Heart right ventricle (tissue), 16 donors: ENCODE measurements at regions not wholly inside any gene's neighbourhood (a gene's known extent, or its start where the extent isn't known, plus 50 kb on each side); places are given as distances from the start of the nearest gene placed in this dataset.

Experiments
- ATAC-seq, 8 donors: fragments of 200-7000 bp; cut with Tn5 transposase; one replicate each; pipeline ENCODE4 v1.9.1; 2020; ENCODE audit warnings: mild to moderate bottlenecking in 8 of 8, moderate library complexity in 8 of 8, moderate number of reproducible peaks in 1 of 8
- DNase-seq, 2 donors: peaks; one replicate each; pipeline ENCODE4 v3.0.0-alpha.2; 2020
- H3K27ac ChIP-seq, 10 donors: fragments of 200-600 bp; sonication (generic) in 2 of 10; one replicate each; pipeline versions ENCODE4 v1.5.0 to v1.8.0; 2020 to 2022; ENCODE audit warnings: mild to moderate bottlenecking in 3 of 10
- H3K27me3 ChIP-seq, 7 donors: fragments of 200-600 bp; one replicate each; pipeline ENCODE4 v1.8.0; 2021 to 2022; ENCODE audit warnings: mild to moderate bottlenecking in 2 of 7
- H3K36me3 ChIP-seq, 9 donors: fragments of 200-600 bp; sonication (generic) in 1 of 9; one replicate each; pipeline versions ENCODE4 v1.5.0 to v1.8.0; 2020 to 2022; ENCODE audit warnings: mild to moderate bottlenecking in 2 of 9
- H3K4me1 ChIP-seq, 9 donors: fragments of 200-600 bp; sonication (generic) in 1 of 9; one replicate each; pipeline versions ENCODE4 v1.5.0 to v1.8.0; 2020 to 2022; ENCODE audit warnings: mild to moderate bottlenecking in 4 of 9
- H3K4me3 ChIP-seq, 10 donors: fragments of 200-600 bp; sonication (generic) in 2 of 10; one replicate each; pipeline versions ENCODE4 v1.5.0 to v1.8.0; 2020 to 2022; ENCODE audit warnings: mild to moderate bottlenecking in 7 of 10, moderate library complexity in 2 of 10
- H3K9me3 ChIP-seq, 11 donors: fragments of 200-600 bp in 10 of 11; sonication (generic) in 2 of 11; one replicate each; pipeline versions ENCODE4 v1.5.0 to v1.8.0; 2013 to 2022; ENCODE audit warnings: mild to moderate bottlenecking in 2 of 11, control low read depth in 1 of 11, moderate library complexity in 1 of 11
- WGBS, 2 donors: extraction: QIAGEN DNeasy Blood & Tissue Kit; methylation state at CpG; one replicate each; pipeline ENCODE4 v1.1.7; 2013; ENCODE audit warnings: inconsistent platforms in 1 of 2; 5-methylcytosine and 5-hydroxymethylcytosine counted together
- intact Hi-C, 10 donors: fragments of 100-400 bp; cut with DNase I; formaldehyde crosslinking; loops; one replicate each; pipeline versions ENCODE4 v1.11.1 to v1.14.2; 2022
- TF ChIP-seq, protein P1 (sequence below), 9 donors: fragments of 200-600 bp; sonication (generic) in 2 of 9; IDR thresholded peaks; one replicate each; pipeline versions ENCODE4 v1.5.0 to v1.8.0; 2021 to 2022; ENCODE audit warnings: antibody characterized with exemption in 9 of 9, mild to moderate bottlenecking in 5 of 9, moderate library complexity in 1 of 9
- donor health status: Arrhythmogenic right ventricular cardiomyopathy.
- donor health status: ischemic (EF 13 %, LVEDD 7.1; RV severe dilation, severe dysfunction).
- donor health status: healthy with polysubstance abuse.
- donor health status: DM: no; HTN: yes; CAD: no.
- donor health status: DM: no; HTN: no; CAD: no.
- donor health status: ischemic (EF 25% LVEDD 6.9; RV normal size, moderate dysfunction).
- donor health status: ischemic (EF 25% LVEDD 5.7; RV mildly dilated, moderate dysfunction).
- donor health status: healthy.
- donor health status: DM: yes; HTN: yes; CAD: no.
- donor health status: Ischemic cardiomyopathy.
- donor health status: ischemic (EF 35%, LVEDD 5.7; RV mildly dilated, moderate dysfunction).
- donor health status: nonischemic (EF 11% LVEDD 7.7; RV severe dilation, severe dysfunction).
- donor health status: DM: yes; HTN: yes; CAD: no.
- donor health status: PGD.
- donor health status: ischemic (EF 29% LVEDD 5.4; RV normal size, mild dysfunction).
- donor health status: nonischemic (EF 23%, LVEDD 6.1; RV moderate dilation, normal function).

GRCh38 chr6:66825539-66825938, 1118.5 kb upstream of the EYS start:
- DNase-seq (no peak), ATAC-seq (no peak)
- Histone ChIP-seq H3K4me1 (no peaks in the 10 kb centered on the region), H3K4me3 (no peak overlapping the region), H3K27ac (no peak overlapping the region), H3K9me3 (peaks cover 0 to 6% (median 0%) of the 10 kb centered on the region in 11 donors), H3K27me3 (no peaks in the 10 kb centered on the region), H3K36me3 (no peaks in the 10 kb centered on the region)
- 63 to 64% methylated on average over 3 of the region's 3 CpGs for WGBS, 2 donors
- TF ChIP-seq, protein P1, sequence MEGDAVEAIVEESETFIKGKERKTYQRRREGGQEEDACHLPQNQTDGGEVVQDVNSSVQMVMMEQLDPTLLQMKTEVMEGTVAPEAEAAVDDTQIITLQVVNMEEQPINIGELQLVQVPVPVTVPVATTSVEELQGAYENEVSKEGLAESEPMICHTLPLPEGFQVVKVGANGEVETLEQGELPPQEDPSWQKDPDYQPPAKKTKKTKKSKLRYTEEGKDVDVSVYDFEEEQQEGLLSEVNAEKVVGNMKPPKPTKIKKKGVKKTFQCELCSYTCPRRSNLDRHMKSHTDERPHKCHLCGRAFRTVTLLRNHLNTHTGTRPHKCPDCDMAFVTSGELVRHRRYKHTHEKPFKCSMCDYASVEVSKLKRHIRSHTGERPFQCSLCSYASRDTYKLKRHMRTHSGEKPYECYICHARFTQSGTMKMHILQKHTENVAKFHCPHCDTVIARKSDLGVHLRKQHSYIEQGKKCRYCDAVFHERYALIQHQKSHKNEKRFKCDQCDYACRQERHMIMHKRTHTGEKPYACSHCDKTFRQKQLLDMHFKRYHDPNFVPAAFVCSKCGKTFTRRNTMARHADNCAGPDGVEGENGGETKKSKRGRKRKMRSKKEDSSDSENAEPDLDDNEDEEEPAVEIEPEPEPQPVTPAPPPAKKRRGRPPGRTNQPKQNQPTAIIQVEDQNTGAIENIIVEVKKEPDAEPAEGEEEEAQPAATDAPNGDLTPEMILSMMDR (IDR thresholded peaks at IDR 0.05): no peak
- intact Hi-C loops: no loop called here

GRCh38 chr6:66814156-66814555, 1107.1 kb upstream of the EYS start:
- TF ChIP-seq, protein P1 (IDR thresholded peaks at IDR 0.05): no peak
- Histone ChIP-seq H3K4me3 (no peak overlapping the region), H3K27me3 (no peaks in the 10 kb centered on the region), H3K36me3 (no peaks in the 10 kb centered on the region), H3K4me1 (no peaks in the 10 kb centered on the region), H3K9me3 (peaks cover 0 to 9% (median 0%) of the 10 kb centered on the region in 11 donors), H3K27ac (no peak overlapping the region)
- 68 to 70% methylated on average over 3 of the region's 3 CpGs for WGBS, 2 donors
- DNase-seq: no peak
- ATAC-seq: no peak
- intact Hi-C loops: no loop called here

DNA sequence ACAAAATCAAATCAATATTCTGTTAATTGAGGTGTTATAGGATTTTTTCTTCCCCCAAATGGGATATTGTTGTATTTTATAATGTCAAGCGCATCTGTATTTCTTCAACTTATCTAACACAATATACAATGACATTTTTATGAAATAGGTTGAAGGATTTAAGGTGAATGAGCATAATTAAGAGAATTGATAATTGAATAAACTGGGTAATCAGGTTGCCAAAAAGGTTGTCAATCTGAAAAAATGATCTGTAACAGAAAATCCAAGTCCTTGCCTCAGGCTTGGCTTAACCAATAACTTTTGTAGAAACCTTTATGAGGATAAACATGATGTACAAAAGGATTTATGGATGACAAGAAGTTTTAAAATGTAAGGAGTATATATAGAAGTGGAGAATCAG, 1101.7 kb upstream of the EYS start:
- intact Hi-C loops: no loop called here
- DNase-seq: no peak
- Histone ChIP-seq H3K4me1 (no peaks in the 10 kb centered on the region), H3K36me3 (no peaks in the 10 kb centered on the region), H3K27ac (no peak overlapping the region), H3K4me3 (no peak overlapping the region), H3K9me3 (no peaks in the 10 kb centered on the region), H3K27me3 (no peaks in the 10 kb centered on the region)
- WGBS, 2 donors: 93 to 98% methylated on average over 1 of the region's 1 CpG
- TF ChIP-seq, protein P1 (IDR thresholded peaks at IDR 0.05): no peak
- ATAC-seq: no peak

- Histone ChIP-seq H3K4me3 (no peak overlapping the region), H3K27me3 (no peaks in the 10 kb centered on the region), H3K4me1 (no peaks in the 10 kb centered on the region), H3K36me3 (no peaks in the 10 kb centered on the region), H3K27ac (no peak overlapping the region), H3K9me3 (peaks cover 0 to 9% (median 0%) of the 10 kb centered on the region in 11 donors)
- DNase-seq (no peak), ATAC-seq (no peak)
- intact Hi-C loops: no loop called here
- TF ChIP-seq, protein P1 (IDR thresholded peaks at IDR 0.05): no peak
- WGBS, 2 donors: 44 to 45% methylated on average over 3 of the region's 3 CpGs
Observed at GRCh38 chr6:66796987-66797386, 1090.0 kb upstream of the EYS start.
